ENCODE measurements at regions not wholly inside any gene's neighbourhood (a gene's known extent, or its start where the extent isn't known, plus 50 kb on each side); places are given as distances from the start of the nearest gene placed in this dataset.

DNA sequence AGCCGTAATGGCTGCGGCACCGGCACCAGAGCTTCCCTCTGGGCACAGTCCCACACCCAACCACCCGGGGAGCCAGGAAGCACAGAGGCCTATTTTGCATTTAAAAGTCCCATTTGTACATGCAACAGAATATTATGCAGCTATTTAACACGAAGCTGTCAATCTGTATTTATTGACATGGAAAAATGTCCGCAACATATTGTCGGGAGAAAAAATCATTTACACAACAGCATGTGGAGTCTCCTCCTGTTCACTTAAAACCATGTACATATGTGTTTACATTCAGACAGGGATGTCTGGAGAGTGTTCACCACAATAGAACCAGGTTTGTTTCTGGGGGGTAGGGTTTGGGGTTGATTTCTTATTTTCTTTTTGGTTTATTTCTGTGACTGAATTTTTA lies 63.4 kb upstream of the GRIK3 start:
- CTCF ChIA-PET = no interaction called here
- TF ChIP-seq ZNF37A (tag by site-specific recombination; IDR thresholded peaks at IDR 0.05) (no peak), ZFP41 (tag by site-specific recombination; IDR thresholded peaks at IDR 0.05; ENCODE audit: borderline replicate concordance) (no peak)
- no peaks in the 10 kb centered on the region for H3K4me1 ChIP-seq (ENCODE audit: control insufficient read depth, insufficient read depth, low read length)
- H3K27ac ChIP-seq (ENCODE audit: extremely low read depth, low read depth, low read length) = no peak overlapping the region
- no peak overlapping the region for H3K4me3 ChIP-seq (ENCODE audit: low read depth, low read length)
- no peaks in the 10 kb centered on the region for H3K36me3 ChIP-seq (ENCODE audit: control insufficient read depth in 2 of 2, insufficient read depth in 1 of 2, low read length in 2 of 2)
- H3K9me3 ChIP-seq (ENCODE audit: control insufficient read depth, insufficient read depth, low read depth, low read length) = no peaks in the 10 kb centered on the region
- POLR2A ChIA-PET = no interaction called here

- no peaks in the 10 kb centered on the region for H3K36me3 ChIP-seq (ENCODE audit: control insufficient read depth in 2 of 2, insufficient read depth in 1 of 2, low read length in 2 of 2)
- ChIA-PET CTCF (no interaction called here), POLR2A (no interaction called here)
- no peaks in the 10 kb centered on the region for H3K4me1 ChIP-seq (ENCODE audit: control insufficient read depth, insufficient read depth, low read length)
- no peak overlapping the region for H3K4me3 ChIP-seq (ENCODE audit: low read depth, low read length)
- H3K27ac ChIP-seq (ENCODE audit: extremely low read depth, low read depth, low read length) = no peak overlapping the region
- H3K9me3 ChIP-seq (ENCODE audit: control insufficient read depth, insufficient read depth, low read depth, low read length) = no peaks in the 10 kb centered on the region
- no peak for TF ChIP-seq ZBTB8A (tag by site-specific recombination; IDR thresholded peaks at IDR 0.05)
- no peak for TF ChIP-seq ZNF510 (tag by site-specific recombination; IDR thresholded peaks at IDR 0.05; ENCODE audit: insufficient replicate concordance)
- no peak for TF ChIP-seq ZNF221 (tag by site-specific recombination; IDR thresholded peaks at IDR 0.05; ENCODE audit: borderline replicate concordance)
- no peak for TF ChIP-seq ZNF16 (tag by site-specific recombination; IDR thresholded peaks at IDR 0.05; ENCODE audit: low read depth)
- no peak for TF ChIP-seq ZNF324 (tag by site-specific recombination; IDR thresholded peaks at IDR 0.05)
- no peak for TF ChIP-seq ZBTB21 (tag by site-specific recombination; IDR thresholded peaks at IDR 0.05)
- no peak for TF ChIP-seq ZNF202 (tag by site-specific recombination; IDR thresholded peaks at IDR 0.05; ENCODE audit: borderline replicate concordance)
These were observed 63.9 kb upstream of the GRIK3 start for GRCh38 chr1:37098237-37098636.

DNA sequence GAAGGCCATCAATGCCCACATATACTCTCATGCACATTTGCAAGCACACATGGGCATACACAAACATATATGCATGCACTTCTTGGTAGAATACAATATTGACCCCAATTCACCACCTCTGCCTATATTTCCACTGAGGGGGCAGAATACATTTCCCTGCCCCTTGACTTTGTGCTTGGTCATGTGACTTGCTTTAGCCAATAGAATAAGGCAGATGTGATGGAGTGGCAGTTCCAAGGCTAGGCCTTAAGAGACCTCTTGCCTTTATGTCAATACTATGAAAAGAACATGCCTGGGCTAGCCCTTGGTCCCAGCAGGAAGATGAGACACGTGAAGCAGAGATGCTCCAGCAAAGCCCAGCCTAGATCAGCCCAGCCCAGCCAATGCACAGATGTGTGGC lies 66.0 kb upstream of the GRIK3 start:
- no peak overlapping the region for H3K27ac ChIP-seq (ENCODE audit: extremely low read depth, low read depth, low read length)
- TF ChIP-seq, protein P1, sequence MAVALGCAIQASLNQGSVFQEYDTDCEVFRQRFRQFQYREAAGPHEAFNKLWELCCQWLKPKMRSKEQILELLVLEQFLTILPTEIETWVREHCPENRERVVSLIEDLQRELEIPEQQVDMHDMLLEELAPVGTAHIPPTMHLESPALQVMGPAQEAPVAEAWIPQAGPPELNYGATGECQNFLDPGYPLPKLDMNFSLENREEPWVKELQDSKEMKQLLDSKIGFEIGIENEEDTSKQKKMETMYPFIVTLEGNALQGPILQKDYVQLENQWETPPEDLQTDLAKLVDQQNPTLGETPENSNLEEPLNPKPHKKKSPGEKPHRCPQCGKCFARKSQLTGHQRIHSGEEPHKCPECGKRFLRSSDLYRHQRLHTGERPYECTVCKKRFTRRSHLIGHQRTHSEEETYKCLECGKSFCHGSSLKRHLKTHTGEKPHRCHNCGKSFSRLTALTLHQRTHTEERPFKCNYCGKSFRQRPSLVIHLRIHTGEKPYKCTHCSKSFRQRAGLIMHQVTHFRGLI (tag by site-specific recombination; IDR thresholded peaks at IDR 0.05) = peak; percentile 77; the same call in 1 of the 2 replicates
- no peak for TF ChIP-seq ZNF341 (tag by site-specific recombination; IDR thresholded peaks at IDR 0.05; ENCODE audit: low read depth)
- no peaks in the 10 kb centered on the region for H3K36me3 ChIP-seq (ENCODE audit: control insufficient read depth in 2 of 2, insufficient read depth in 1 of 2, low read length in 2 of 2)
- H3K9me3 ChIP-seq (ENCODE audit: control insufficient read depth, insufficient read depth, low read depth, low read length) = no peaks in the 10 kb centered on the region
- H3K4me1 ChIP-seq (ENCODE audit: control insufficient read depth, insufficient read depth, low read length) = no peaks in the 10 kb centered on the region
- ChIA-PET POLR2A (no interaction called here), CTCF (no interaction called here)
- H3K4me3 ChIP-seq (ENCODE audit: low read depth, low read length) = no peak overlapping the region

- H3K4me3 ChIP-seq (ENCODE audit: low read depth, low read length) = no peak overlapping the region
- no peak for TF ChIP-seq SP7 (tag by site-specific recombination; IDR thresholded peaks at IDR 0.05)
- TF ChIP-seq ZNF366 (tag by site-specific recombination; conservative IDR thresholded peaks at IDR 0.05) = peak; percentile 59; the same call in 1 of the 2 replicates
- TF ChIP-seq, protein P2, sequence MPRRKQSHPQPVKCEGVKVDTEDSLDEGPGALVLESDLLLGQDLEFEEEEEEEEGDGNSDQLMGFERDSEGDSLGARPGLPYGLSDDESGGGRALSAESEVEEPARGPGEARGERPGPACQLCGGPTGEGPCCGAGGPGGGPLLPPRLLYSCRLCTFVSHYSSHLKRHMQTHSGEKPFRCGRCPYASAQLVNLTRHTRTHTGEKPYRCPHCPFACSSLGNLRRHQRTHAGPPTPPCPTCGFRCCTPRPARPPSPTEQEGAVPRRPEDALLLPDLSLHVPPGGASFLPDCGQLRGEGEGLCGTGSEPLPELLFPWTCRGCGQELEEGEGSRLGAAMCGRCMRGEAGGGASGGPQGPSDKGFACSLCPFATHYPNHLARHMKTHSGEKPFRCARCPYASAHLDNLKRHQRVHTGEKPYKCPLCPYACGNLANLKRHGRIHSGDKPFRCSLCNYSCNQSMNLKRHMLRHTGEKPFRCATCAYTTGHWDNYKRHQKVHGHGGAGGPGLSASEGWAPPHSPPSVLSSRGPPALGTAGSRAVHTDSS (tag by site-specific recombination; IDR thresholded peaks at IDR 0.05) = peak; percentile 89
- no peak for TF ChIP-seq GFI1B (tag by site-specific recombination; IDR thresholded peaks at IDR 0.05)
- TF ChIP-seq ZNF514 (tag by site-specific recombination; IDR thresholded peaks at IDR 0.05) = 0 out of 2 replicates have a peak, but pooled peaks have one; percentile 42
- no peak for TF ChIP-seq ZNF629 (tag by site-specific recombination; IDR thresholded peaks at IDR 0.05)
- TF ChIP-seq WT1 (tag by site-specific recombination; IDR thresholded peaks at IDR 0.05) = no peak
- peak; percentile 40 for TF ChIP-seq EGR2 (tag by site-specific recombination; IDR thresholded peaks at IDR 0.05; ENCODE audit: low read depth)
- TF ChIP-seq ZNF843 (tag by site-specific recombination; IDR thresholded peaks at IDR 0.05) = no peak
- no peak overlapping the region for H3K27ac ChIP-seq (ENCODE audit: extremely low read depth, low read depth, low read length)
- no peaks in the 10 kb centered on the region for H3K36me3 ChIP-seq (ENCODE audit: control insufficient read depth in 2 of 2, insufficient read depth in 1 of 2, low read length in 2 of 2)
- ChIA-PET POLR2A (no interaction called here), CTCF (no interaction called here)
- H3K4me1 ChIP-seq (ENCODE audit: control insufficient read depth, insufficient read depth, low read length) = no peaks in the 10 kb centered on the region
- no peaks in the 10 kb centered on the region for H3K9me3 ChIP-seq (ENCODE audit: control insufficient read depth, insufficient read depth, low read depth, low read length)
These were observed 68.5 kb upstream of the GRIK3 start for GRCh38 chr1:37102656-37103382.

Data from HEK293 (cell line).